ENCODE measurements at regions not wholly inside any gene's neighbourhood (a gene's known extent, or its start where the extent isn't known, plus 50 kb on each side); places are given as distances from the start of the nearest gene placed in this dataset.

DNA sequence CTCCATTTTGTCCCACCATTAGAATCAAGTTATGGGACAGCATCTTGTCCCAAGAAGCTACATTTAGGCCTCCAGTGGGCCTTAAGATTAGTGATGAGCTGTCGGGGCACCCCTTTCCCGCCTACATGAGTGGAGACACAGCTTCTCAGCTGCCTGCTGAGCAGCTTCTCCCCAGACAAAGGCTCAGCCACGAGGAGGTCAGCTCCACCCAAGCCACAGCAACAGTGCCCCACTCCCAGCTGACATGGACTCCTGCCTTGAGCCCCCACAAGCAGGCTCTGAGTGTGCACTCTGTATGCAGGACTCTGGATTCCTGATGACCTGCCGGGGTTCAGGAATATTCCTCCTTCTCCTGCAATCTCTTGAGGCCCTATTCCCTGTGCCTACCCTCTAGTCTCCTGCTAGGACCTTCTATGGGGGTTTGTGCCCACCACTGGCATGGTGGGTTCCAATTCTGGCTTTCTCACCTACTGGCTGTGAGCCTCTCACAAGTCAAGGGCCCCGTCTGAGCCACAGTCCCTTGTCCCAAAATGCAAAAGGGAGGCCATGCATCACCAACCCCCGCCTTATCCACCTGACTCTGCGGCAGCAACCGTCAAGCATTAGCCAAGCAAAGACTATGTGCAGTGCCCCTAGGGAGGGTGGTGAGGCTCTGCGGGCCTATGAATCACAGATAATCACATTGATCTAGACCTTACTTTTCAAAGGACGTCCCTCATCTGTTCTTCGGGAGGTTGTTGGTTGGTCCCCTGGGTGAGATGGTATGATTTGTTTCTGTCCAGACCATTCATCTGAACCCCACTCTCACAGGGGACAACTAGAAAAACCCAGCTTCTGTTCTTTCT is 269.1 kb downstream of the MED10 start:
- H3K27me3 ChIP-seq (ENCODE audit: low read depth), result no peaks in the 10 kb centered on the region
- no peak overlapping the region for H3K27ac ChIP-seq
- intact Hi-C loops (cut with DNase I), result no loop called here
- no peaks in the 10 kb centered on the region for H3K4me1 ChIP-seq
- TF ChIP-seq CTCF (IDR thresholded peaks at IDR 0.05), result no peak
- ATAC-seq, result no peak
- DNase-seq, result no peak
- no peaks in the 10 kb centered on the region for H3K36me3 ChIP-seq
- H3K4me3 ChIP-seq, result no peak overlapping the region
- H3K9me3 ChIP-seq, result no peaks in the 10 kb centered on the region

DNA sequence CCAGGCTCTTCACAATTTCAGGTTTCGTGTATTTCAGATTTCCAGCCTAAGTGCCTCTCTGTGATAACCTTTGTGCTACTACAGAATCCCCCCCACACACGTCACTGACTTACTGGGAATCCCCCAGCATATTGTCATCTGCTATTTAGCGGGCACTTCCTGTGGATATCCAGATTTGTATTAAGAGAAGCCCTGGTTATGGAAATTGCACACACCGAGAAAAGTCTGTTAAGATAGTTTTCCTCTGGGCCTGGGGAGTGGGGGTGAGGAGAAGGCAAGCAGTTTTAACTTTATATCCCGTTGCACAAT is 269.9 kb downstream of the MED10 start:
- Histone ChIP-seq H3K9me3 (no peaks in the 10 kb centered on the region), H3K4me3 (no peak overlapping the region), H3K27ac (no peak overlapping the region), H3K36me3 (no peaks in the 10 kb centered on the region), H3K4me1 (no peaks in the 10 kb centered on the region), H3K27me3 (ENCODE audit: low read depth) (no peaks in the 10 kb centered on the region)
- no peak for DNase-seq
- ATAC-seq, result no peak
- TF ChIP-seq CTCF (IDR thresholded peaks at IDR 0.05), result no peak
- intact Hi-C loops (cut with DNase I), result no loop called here

DNA sequence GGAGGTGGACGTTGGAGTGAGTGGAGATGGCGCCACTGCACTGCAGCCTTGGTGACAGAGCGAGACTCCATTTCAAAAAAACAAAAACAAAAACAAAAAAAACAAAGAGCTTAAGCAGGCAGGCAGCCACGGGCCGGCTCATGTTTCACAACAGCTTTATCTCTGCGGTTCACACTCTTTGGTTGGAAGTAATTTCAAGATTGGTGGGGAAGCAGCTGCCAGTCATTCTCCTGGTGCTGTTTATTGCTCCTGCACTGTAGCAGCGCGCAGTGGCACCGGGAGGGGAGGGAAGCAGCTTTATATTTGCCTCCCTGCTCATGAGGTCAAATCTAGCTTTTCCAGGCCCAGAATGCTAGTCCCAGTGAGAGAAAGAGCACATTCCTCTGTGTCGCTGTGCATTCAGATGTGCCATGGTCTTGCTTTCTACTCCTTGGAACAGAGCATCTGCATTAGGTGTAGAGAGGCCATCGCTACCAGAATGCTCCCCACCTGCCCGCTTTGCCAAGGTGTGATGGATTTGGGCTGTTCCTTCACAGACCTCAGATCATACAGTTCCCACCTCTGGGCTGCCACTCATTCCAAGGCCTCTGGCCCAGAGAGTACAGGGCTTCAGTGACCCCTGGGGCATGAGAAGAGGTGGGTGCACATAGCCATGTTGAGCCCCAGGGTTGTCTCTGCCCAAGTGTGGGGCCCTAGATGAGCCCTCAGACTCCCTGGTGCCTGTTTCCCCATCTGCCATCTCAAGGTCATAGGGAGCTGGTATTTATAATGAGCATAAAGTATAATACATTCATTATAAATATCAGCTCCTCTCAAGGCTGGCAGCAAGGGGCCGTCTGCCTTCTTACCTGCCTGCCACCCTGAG is 270.4 kb downstream of the MED10 start:
- Histone ChIP-seq H3K27me3 (ENCODE audit: low read depth) (no peaks in the 10 kb centered on the region), H3K36me3 (no peaks in the 10 kb centered on the region), H3K27ac (no peak overlapping the region), H3K4me3 (no peak overlapping the region), H3K4me1 (no peaks in the 10 kb centered on the region), H3K9me3 (no peaks in the 10 kb centered on the region)
- peak in 1 of 2 donors; percentile 10 for ATAC-seq
- no peak for TF ChIP-seq CTCF (IDR thresholded peaks at IDR 0.05)
- DNase-seq, result no peak
- intact Hi-C loops (cut with DNase I), result no loop called here

DNA sequence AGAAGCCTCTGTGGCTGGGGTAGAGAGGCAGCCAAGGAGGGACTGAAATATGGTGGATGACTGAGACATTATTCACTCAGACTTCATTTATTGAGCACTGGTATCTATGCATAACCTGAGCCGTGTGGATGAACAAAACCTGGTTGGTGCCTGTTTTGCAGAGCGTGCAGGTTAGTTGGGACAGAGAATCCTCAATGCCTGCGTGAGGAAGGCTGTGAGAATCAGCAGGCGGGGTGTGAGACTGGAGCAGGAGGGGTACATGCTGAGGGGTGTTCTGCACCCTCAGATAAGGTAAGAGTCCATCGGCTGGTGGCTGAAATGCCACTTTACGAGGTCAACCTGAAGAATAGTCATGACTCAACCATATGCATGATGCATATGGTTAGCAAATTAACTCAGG is 271.6 kb downstream of the MED10 start:
- Histone ChIP-seq H3K4me3 (no peak overlapping the region), H3K27me3 (ENCODE audit: low read depth) (no peaks in the 10 kb centered on the region), H3K36me3 (no peaks in the 10 kb centered on the region), H3K4me1 (no peaks in the 10 kb centered on the region), H3K9me3 (no peaks in the 10 kb centered on the region), H3K27ac (no peak overlapping the region)
- DNase-seq, result no peak
- ATAC-seq, result no peak
- intact Hi-C loops (cut with DNase I), result no loop called here
- TF ChIP-seq CTCF (IDR thresholded peaks at IDR 0.05), result no peak

DNA sequence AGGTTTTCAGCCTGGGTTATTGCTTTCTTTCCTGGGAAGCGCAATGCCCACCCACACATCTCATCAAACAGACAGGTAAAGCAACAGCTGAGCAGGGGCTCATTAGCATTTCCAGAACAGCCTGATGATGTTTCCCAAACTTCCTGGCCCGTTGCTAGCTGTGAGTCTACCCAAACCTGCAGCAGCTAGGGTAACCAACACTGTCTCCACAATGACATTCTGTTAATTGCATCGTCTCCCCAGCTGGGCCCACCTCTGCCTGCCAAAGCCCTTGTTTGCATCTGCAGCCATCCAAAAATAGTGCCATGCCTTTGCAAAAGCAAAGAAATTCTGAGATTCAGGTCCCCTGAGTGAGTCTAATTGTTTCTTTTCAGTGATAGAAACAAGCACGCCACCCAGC is 273.0 kb downstream of the MED10 start:
- intact Hi-C loops (cut with DNase I), result no loop called here
- DNase-seq (no peak), ATAC-seq (no peak)

More for the DNA sequence above, 273.0 kb downstream of the MED10 start:
- Histone ChIP-seq H3K36me3 (no peaks in the 10 kb centered on the region), H3K27ac (no peak overlapping the region), H3K4me3 (no peak overlapping the region), H3K9me3 (no peaks in the 10 kb centered on the region), H3K4me1 (no peaks in the 10 kb centered on the region), H3K27me3 (ENCODE audit: low read depth) (no peaks in the 10 kb centered on the region)
- no peak for TF ChIP-seq CTCF (IDR thresholded peaks at IDR 0.05)

Data from lower lobe of right lung (tissue), 2 donors.